ENCODE measurements at regions not wholly inside any gene's neighbourhood (a gene's known extent, or its start where the extent isn't known, plus 50 kb on each side); places are given as distances from the start of the nearest gene placed in this dataset.

DNA sequence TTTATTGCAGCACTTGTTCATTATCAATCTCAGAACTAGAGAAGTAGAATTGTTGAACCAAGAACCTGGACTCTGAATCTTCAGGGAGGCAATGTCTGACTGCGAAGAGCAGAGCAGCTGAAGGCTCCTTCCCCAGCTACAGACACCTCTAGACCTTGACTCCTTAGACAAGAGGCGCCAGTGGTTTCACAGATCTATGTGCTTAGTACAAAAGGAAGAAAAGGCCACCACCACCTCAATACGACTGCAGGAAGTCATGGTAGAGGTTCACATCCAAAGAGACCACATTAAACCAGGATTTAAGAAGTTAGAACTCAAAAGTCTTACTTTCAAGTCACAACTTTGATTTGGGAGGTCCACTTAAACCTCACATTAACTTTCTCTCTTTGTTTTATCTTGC, 158.1 kb upstream of the VRK2 start:
- Mint-ChIP-seq H3K36me3 (ENCODE audit: insufficient read depth, unreplicated experiment) (no peaks in the 10 kb centered on the region), H3K4me1 (ENCODE audit: low read depth, unreplicated experiment) (peaks cover under 1% of the 10 kb centered on the region), H3K27ac (ENCODE audit: unreplicated experiment) (no peak overlapping the region), H3K9me3 (ENCODE audit: low read depth, unreplicated experiment) (no peaks in the 10 kb centered on the region), H3K4me3 (ENCODE audit: low read depth, unreplicated experiment) (no peak overlapping the region), H3K27me3 (ENCODE audit: unreplicated experiment) (no peaks in the 10 kb centered on the region)
- TF ChIP-seq CTCF (IDR thresholded peaks at IDR 0.05; ENCODE audit: unreplicated experiment), result no peak
- intact Hi-C loops (cut with micrococcal nuclease; ENCODE audit: unreplicated experiment), result no loop called here
- CTCF ChIA-PET, result no interaction called here
- BruUV-seq (replicated peaks), result no TSS peak
- DNase-seq, result no peak

DNA sequence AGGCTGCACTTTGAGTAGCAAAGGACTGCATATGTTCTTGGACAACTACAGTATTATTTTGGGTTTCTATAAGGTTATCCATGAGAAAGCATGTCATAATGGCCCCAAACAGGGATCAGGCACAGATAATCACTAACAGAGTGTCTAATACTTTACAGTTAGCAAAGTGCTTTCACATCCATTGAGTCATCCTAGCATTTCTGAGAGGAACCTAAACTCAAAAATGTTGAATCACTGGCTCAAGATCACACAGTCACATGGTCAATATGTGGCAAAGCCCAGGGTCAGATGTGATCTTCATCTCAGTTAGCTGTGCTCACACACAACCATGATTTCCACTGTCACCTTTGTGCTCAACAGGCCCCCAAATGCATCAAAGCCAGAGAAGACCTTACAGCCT, 156.1 kb upstream of the VRK2 start:
- no peak for TF ChIP-seq CTCF (IDR thresholded peaks at IDR 0.05; ENCODE audit: unreplicated experiment)
- Mint-ChIP-seq H3K36me3 (ENCODE audit: insufficient read depth, unreplicated experiment) (no peaks in the 10 kb centered on the region), H3K4me1 (ENCODE audit: low read depth, unreplicated experiment) (peaks cover 8% of the 10 kb centered on the region), H3K4me3 (ENCODE audit: low read depth, unreplicated experiment) (no peak overlapping the region), H3K27me3 (ENCODE audit: unreplicated experiment) (no peaks in the 10 kb centered on the region), H3K27ac (ENCODE audit: unreplicated experiment) (no peak overlapping the region), H3K9me3 (ENCODE audit: low read depth, unreplicated experiment) (no peaks in the 10 kb centered on the region)
- no TSS peak for BruUV-seq (replicated peaks)
- CTCF ChIA-PET, result no interaction called here
- intact Hi-C loops (cut with micrococcal nuclease; ENCODE audit: unreplicated experiment), result no loop called here
- DNase-seq, result no peak

DNA sequence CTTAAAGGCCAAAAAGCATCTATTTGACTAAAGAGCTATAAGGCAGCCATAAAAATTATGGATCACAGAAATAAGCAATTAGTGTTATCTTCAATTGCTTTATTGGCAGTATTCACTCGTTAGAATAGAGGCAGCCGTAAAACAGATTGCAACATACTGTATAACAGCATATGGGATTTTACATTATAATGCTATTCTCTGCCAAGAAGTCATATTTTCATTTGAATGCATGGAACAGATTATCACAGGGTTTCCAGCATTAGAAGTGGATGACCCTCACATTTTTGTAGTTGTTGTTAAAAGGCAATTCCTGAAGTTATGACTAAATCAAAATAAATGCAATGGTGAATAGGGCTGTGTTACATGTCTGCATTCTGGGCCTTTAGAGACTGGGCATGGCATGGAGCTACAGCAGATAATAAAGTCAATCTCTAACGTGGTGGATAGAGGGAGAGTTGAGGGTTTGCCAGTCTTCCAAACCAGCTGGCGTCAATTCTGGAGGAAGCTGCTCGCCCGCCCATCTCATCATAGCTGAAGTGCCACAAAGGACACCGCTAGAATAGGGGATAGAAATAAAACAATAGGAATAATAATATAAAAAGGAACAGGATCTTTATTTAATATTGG, 155.4 kb upstream of the VRK2 start:
- no peak for DNase-seq
- Mint-ChIP-seq H3K9me3 (ENCODE audit: low read depth, unreplicated experiment) (no peaks in the 10 kb centered on the region), H3K36me3 (ENCODE audit: insufficient read depth, unreplicated experiment) (no peaks in the 10 kb centered on the region), H3K27ac (ENCODE audit: unreplicated experiment) (no peak overlapping the region), H3K4me3 (ENCODE audit: low read depth, unreplicated experiment) (no peak overlapping the region), H3K27me3 (ENCODE audit: unreplicated experiment) (no peaks in the 10 kb centered on the region), H3K4me1 (ENCODE audit: low read depth, unreplicated experiment) (peaks cover 8% of the 10 kb centered on the region)
- no peak for TF ChIP-seq CTCF (IDR thresholded peaks at IDR 0.05; ENCODE audit: unreplicated experiment)
- BruUV-seq (replicated peaks), result no TSS peak
- CTCF ChIA-PET, result no interaction called here
- intact Hi-C loops (cut with micrococcal nuclease; ENCODE audit: unreplicated experiment), result no loop called here

GRCh38 chr2:57892920-57893319, 153.7 kb upstream of the VRK2 start:
- intact Hi-C loops (cut with micrococcal nuclease; ENCODE audit: unreplicated experiment), result no loop called here
- no peaks in the 10 kb centered on the region for H3K36me3 Mint-ChIP-seq (ENCODE audit: insufficient read depth, unreplicated experiment)
- H3K27me3 Mint-ChIP-seq (ENCODE audit: unreplicated experiment), result no peaks in the 10 kb centered on the region
- no peak for DNase-seq
- H3K4me3 Mint-ChIP-seq (ENCODE audit: low read depth, unreplicated experiment), result no peak overlapping the region
- no peaks in the 10 kb centered on the region for H3K9me3 Mint-ChIP-seq (ENCODE audit: low read depth, unreplicated experiment)
- no TSS peak for BruUV-seq (replicated peaks)
- no peak for TF ChIP-seq CTCF (IDR thresholded peaks at IDR 0.05; ENCODE audit: unreplicated experiment)
- CTCF ChIA-PET, result no interaction called here
- peaks cover 8% of the 10 kb centered on the region for H3K4me1 Mint-ChIP-seq (ENCODE audit: low read depth, unreplicated experiment)
- no peak overlapping the region for H3K27ac Mint-ChIP-seq (ENCODE audit: unreplicated experiment)

Measured in Calu3 (cell line).